GM12878 (cell line): ENCODE measurements at regions not wholly inside any gene's neighbourhood (a gene's known extent, or its start where the extent isn't known, plus 50 kb on each side); places are given as distances from the start of the nearest gene placed in this dataset.

Source experiments
- ATAC-seq: fragments of 200-7000 bp; cut with Tn5 transposase; 3 replicates; pipeline ENCODE4 v1.9.1; 2020; ENCODE audit warnings: mild to moderate bottlenecking, moderate library complexity
- BruUV-seq: library from RNA; stranded (reverse); fragments of 400-500 nt; replicated peaks from 2 replicates; lab custom pipeline; 2021; lab: Mats Ljungman, UMichigan
- CTCF ChIA-PET: fragments of 300-600 bp; sonication (Branson Sonifier 250); formaldehyde crosslinking; extraction: SDS; loops from one replicate; lab custom pipeline; 2021; ENCODE audit warnings: inconsistent platforms; lab: Yijun Ruan, JAX
- POLR2A ChIA-PET: fragments of 350-600 bp; formaldehyde crosslinking; extraction: SDS; loops from one replicate; lab custom pipeline; 2021; ENCODE audit warnings: inconsistent platforms; lab: Charles Lee
- RAD21 ChIA-PET: fragments of 300-600 bp; sonication (Branson Sonifier 250); formaldehyde crosslinking; loops from one replicate; lab custom pipeline; 2023; ENCODE audit warnings: antibody characterized with exemption; ENCODE audit not compliant: unreplicated experiment; lab: Charles Lee
- SMC1A ChIA-PET: fragments of 300-600 bp; sonication (Branson Sonifier 250); formaldehyde crosslinking; loops from one replicate; lab custom pipeline; 2023; ENCODE audit not compliant: unreplicated experiment, uncharacterized antibody; lab: Charles Lee
- DNase-seq: peaks from one replicate; pipeline ENCODE4 v3.0.0-alpha.2; 2011; ENCODE audit warnings: low read depth, low spot score
- FAIRE-seq: peaks from 3 replicates; lab custom pipeline; 2011; peaks lifted over from hg19 to GRCh38; lab: Jason Lieb, UNC
- H2AFZ ChIP-seq: 2 replicates; pipeline ENCODE4 v1.6.0; 2011; ENCODE audit warnings: low read depth, low read length, control low read depth; ENCODE audit not compliant: control insufficient read depth
- H3K27ac ChIP-seq: 2 replicates; pipeline ENCODE4 v1.5.1; 2011; ENCODE audit warnings: control low read depth; ENCODE audit not compliant: control insufficient read depth, insufficient read depth
- H3K27me3 ChIP-seq, 2 experiments: replicated peaks in 1 of 2; 2 replicates each; pipeline versions ENCODE4 v1.6.0 to v1.6.1; 2011; ENCODE audit warnings: low read length in 1 of 2; ENCODE audit not compliant: control insufficient read depth in 2 of 2, insufficient read depth in 2 of 2
- H3K36me3 ChIP-seq, 2 experiments: 2 replicates each; pipeline ENCODE4 v1.5.1; 2011; ENCODE audit warnings: low read length in 1 of 2; ENCODE audit not compliant: control insufficient read depth in 2 of 2, insufficient read depth in 2 of 2
- H3K4me1 ChIP-seq: 2 replicates; pipeline ENCODE4 v1.6.1; 2011; ENCODE audit warnings: mild to moderate bottlenecking, low read length, moderate library complexity, mixed read lengths; ENCODE audit not compliant: control insufficient read depth, insufficient read depth
- H3K4me2 ChIP-seq: 2 replicates; pipeline ENCODE4 v1.6.0; 2011; ENCODE audit warnings: control low read depth; ENCODE audit not compliant: control insufficient read depth, insufficient read depth
- H3K4me3 ChIP-seq: fragments of 200-600 bp; sonication (generic); 2 replicates; pipeline ENCODE4 v1.5.1; 2016
- H3K79me2 ChIP-seq: 2 replicates; pipeline ENCODE4 v1.6.0; 2011; ENCODE audit warnings: low read length; ENCODE audit not compliant: control insufficient read depth, insufficient read depth
- H3K9ac ChIP-seq: 2 replicates; pipeline ENCODE4 v1.8.0; 2011; ENCODE audit warnings: low read length, control low read depth, mixed read lengths; ENCODE audit not compliant: control insufficient read depth, insufficient read depth
- H3K9me3 ChIP-seq: replicated peaks from 3 replicates; pipeline ENCODE4 v1.5.1; 2011; ENCODE audit warnings: mild to moderate bottlenecking, low read length; ENCODE audit not compliant: control insufficient read depth, insufficient read depth
- H4K20me1 ChIP-seq: 2 replicates; pipeline ENCODE4 v1.6.0; 2011; ENCODE audit not compliant: control insufficient read depth, insufficient read depth
- ATF7 ChIP-seq: fragments of 450-650 bp; IDR thresholded peaks from 2 replicates; pipeline ENCODE4 v1.6.1; 2016; ENCODE audit warnings: low read depth, mild to moderate bottlenecking
- BACH1 ChIP-seq: fragments of 450-650 bp; IDR thresholded peaks from 2 replicates; pipeline ENCODE4 v1.6.1; 2017; ENCODE audit warnings: mild to moderate bottlenecking, borderline replicate concordance
- BMI1 ChIP-seq: fragments of 450-650 bp; IDR thresholded peaks from 2 replicates; pipeline ENCODE4 v1.6.1; 2016; ENCODE audit warnings: mild to moderate bottlenecking, moderate library complexity, borderline replicate concordance
- EZH2 ChIP-seq: IDR thresholded peaks from 2 replicates; pipeline ENCODE4 v1.6.1; 2012; ENCODE audit warnings: low read depth, mild to moderate bottlenecking, control low read depth, inconsistent platforms, low read length, borderline replicate concordance; ENCODE audit not compliant: control insufficient read depth
- FOXK2 ChIP-seq: fragments of 450-650 bp; IDR thresholded peaks from 2 replicates; pipeline ENCODE4 v1.6.1; 2017; ENCODE audit warnings: mild to moderate bottlenecking, moderate library complexity
- GATAD2B ChIP-seq: fragments of 450-650 bp; conservative IDR thresholded peaks from 2 replicates; pipeline ENCODE4 v1.6.1; 2017; ENCODE audit warnings: low read depth, mild to moderate bottlenecking, moderate library complexity
- IKZF1 ChIP-seq: fragments of 450-650 bp; conservative IDR thresholded peaks from 2 replicates; pipeline ENCODE4 v1.6.1; 2017; ENCODE audit warnings: antibody characterized with exemption, mild to moderate bottlenecking
- LARP7 ChIP-seq: fragments of 450-650 bp; IDR thresholded peaks from 2 replicates; pipeline ENCODE4 v1.6.1; 2017; ENCODE audit warnings: mild to moderate bottlenecking
- MXI1 ChIP-seq: fragments of 150-350 bp; IDR thresholded peaks from 2 replicates; pipeline ENCODE4 v1.6.1; 2011; ENCODE audit warnings: low read depth, mild to moderate bottlenecking, inconsistent platforms, low read length, improper control_type of control experiment
- MYB ChIP-seq: fragments of 150-350 bp; IDR thresholded peaks from 2 replicates; pipeline ENCODE4 v1.6.1; 2014; ENCODE audit warnings: mild to moderate bottlenecking, low read depth, low read length, borderline replicate concordance
- NFYA ChIP-seq: IDR thresholded peaks from 2 replicates; pipeline ENCODE4 v1.6.1; 2011; ENCODE audit warnings: low read depth, mild to moderate bottlenecking, low read length, improper control_type of control experiment, borderline replicate concordance
- NFYB ChIP-seq: IDR thresholded peaks from 2 replicates; pipeline ENCODE4 v1.6.1; 2011; ENCODE audit warnings: low read depth, mild to moderate bottlenecking, low read length, improper control_type of control experiment, moderate library complexity; ENCODE audit not compliant: insufficient read depth
- PAX5 ChIP-seq: IDR thresholded peaks from 2 replicates; pipeline ENCODE4 v1.6.1; 2011; ENCODE audit warnings: low read depth, low read length, borderline replicate concordance
- SMARCA5 ChIP-seq: fragments of 450-650 bp; IDR thresholded peaks from 2 replicates; pipeline ENCODE4 v1.6.1; 2017; ENCODE audit warnings: mild to moderate bottlenecking
- SRF ChIP-seq, 2 experiments: IDR thresholded peaks; 2 replicates each; pipeline ENCODE4 v1.6.1; 2011; ENCODE audit warnings: low read depth in 2 of 2, low read length in 2 of 2, mild to moderate bottlenecking in 1 of 2, moderate library complexity in 1 of 2
- ZNF207 ChIP-seq: fragments of 450-650 bp; IDR thresholded peaks from 2 replicates; pipeline ENCODE4 v1.6.1; 2014; ENCODE audit warnings: antibody characterized with exemption, mild to moderate bottlenecking, borderline replicate concordance
- WGBS: methylation state at CpG from one replicate; pipeline ENCODE4 v1.1.6; 2016; ENCODE audit warnings: low lambda C conversion rate; ENCODE audit not compliant: insufficient replicate concordance, insufficient coverage; ENCODE audit errors: missing lambda C conversion rate; 5-methylcytosine and 5-hydroxymethylcytosine counted together
- in situ Hi-C: fragments of 300-500 bp; cut with MboI; formaldehyde crosslinking; loops from 9 replicates; pipeline ENCODE4 v1.14.3; 2018; ENCODE audit warnings: mixed read lengths
- intact Hi-C: fragments of 100-400 bp; cut with micrococcal nuclease; formaldehyde crosslinking; loops from one replicate; pipeline ENCODE4 v1.14.2; 2022; ENCODE audit not compliant: unreplicated experiment
- TF ChIP-seq, protein P1 (sequence below): fragments of 450-650 bp; IDR thresholded peaks from 2 replicates; pipeline ENCODE4 v1.6.1; 2017; ENCODE audit warnings: borderline replicate concordance
- TF ChIP-seq, protein P2 (sequence below): IDR thresholded peaks from 2 replicates; pipeline ENCODE4 v1.6.1; 2012; ENCODE audit warnings: low read length, inconsistent platforms

DNA sequence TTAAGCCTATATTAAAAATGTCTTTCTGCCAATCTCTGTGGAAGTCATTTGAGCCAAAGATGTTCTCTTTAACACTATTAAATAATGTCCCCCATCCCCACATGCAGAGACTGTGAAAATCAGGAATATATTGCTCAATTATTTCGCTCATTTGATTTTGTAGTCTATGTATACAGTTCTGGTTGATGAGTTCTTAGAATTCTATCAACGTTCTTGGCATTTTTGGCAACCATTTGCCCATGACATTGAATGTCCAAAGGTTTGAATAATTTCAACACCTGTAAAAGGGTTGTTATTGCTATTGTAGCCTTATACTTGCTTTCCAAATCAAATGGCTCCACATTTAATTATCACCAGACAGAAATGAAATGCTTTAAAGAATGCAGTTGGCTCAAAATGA lies 536.1 kb downstream of the CAAP1 start:
- no peak overlapping the region for H2AFZ ChIP-seq
- no peak overlapping the region for H3K27ac ChIP-seq
- H3K4me1 ChIP-seq = no peaks in the 10 kb centered on the region
- no peak overlapping the region for H3K4me2 ChIP-seq
- no peak overlapping the region for H3K4me3 ChIP-seq
- no peaks in the 10 kb centered on the region for H3K79me2 ChIP-seq
- H3K9ac ChIP-seq = no peak overlapping the region
- no peak for DNase-seq
- ChIA-PET CTCF (no interaction called here), SMC1A (no interaction called here), RAD21 (no interaction called here), POLR2A (no interaction called here)
- ATAC-seq = no peak
- H4K20me1 ChIP-seq = no peaks in the 10 kb centered on the region
- no peak for FAIRE-seq
- intact Hi-C loops = no loop called here
- no peaks in the 10 kb centered on the region for H3K27me3 ChIP-seq
- H3K36me3 ChIP-seq = no peaks in the 10 kb centered on the region
- in situ Hi-C loops = no loop called here
- no TSS peak for BruUV-seq
- TF ChIP-seq ATF7 (no peak), NFYA (no peak)
- TF ChIP-seq, all 136 proteins: peak for 0
- WGBS = 3% methylated on average over 2 of the region's 2 CpGs
- no peaks in the 10 kb centered on the region for H3K9me3 ChIP-seq

DNA sequence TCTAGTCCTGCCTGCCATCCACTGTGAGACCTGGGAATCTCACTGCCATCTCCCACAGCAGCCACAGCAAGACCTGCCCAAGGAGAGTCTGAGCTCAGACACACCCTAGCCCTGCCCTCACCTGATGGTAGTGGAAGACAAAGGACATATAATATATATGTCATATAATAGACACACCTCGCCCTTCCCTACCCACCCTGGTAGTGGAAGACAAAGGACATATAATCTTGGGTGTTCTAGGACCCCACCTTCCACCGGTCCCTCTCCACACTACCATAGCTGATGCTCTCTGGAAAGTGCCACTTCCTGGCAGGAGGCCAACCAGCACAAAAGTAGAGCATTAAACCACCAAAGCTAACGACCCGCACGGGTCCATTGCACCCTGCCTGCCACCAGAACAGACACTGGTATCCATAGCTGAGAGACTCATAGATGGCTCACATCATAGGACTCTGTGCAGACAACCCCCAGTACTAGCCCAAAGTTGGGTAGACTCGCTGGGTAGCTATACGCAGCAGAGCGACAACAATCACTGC lies 545.6 kb downstream of the CAAP1 start:
- no peak for DNase-seq
- in situ Hi-C loops = no loop called here
- Histone ChIP-seq H3K4me2 (no peak overlapping the region), H3K36me3 (no peaks in the 10 kb centered on the region), H3K79me2 (no peaks in the 10 kb centered on the region), H3K9me3 (no peaks in the 10 kb centered on the region)
- WGBS = 29% methylated on average over 8 of the region's 8 CpGs
- ChIA-PET RAD21 (no interaction called here), POLR2A (no interaction called here)
- no peak for ATAC-seq
- TF ChIP-seq NFYB = no peak
- TF ChIP-seq MYB = no peak
- no peak for TF ChIP-seq IKZF1
- TF ChIP-seq FOXK2 = no peak
- no peak for TF ChIP-seq ZNF207
- TF ChIP-seq, protein P1, sequence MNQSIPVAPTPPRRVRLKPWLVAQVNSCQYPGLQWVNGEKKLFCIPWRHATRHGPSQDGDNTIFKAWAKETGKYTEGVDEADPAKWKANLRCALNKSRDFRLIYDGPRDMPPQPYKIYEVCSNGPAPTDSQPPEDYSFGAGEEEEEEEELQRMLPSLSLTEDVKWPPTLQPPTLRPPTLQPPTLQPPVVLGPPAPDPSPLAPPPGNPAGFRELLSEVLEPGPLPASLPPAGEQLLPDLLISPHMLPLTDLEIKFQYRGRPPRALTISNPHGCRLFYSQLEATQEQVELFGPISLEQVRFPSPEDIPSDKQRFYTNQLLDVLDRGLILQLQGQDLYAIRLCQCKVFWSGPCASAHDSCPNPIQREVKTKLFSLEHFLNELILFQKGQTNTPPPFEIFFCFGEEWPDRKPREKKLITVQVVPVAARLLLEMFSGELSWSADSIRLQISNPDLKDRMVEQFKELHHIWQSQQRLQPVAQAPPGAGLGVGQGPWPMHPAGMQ = no peak
- TF ChIP-seq, protein P2, sequence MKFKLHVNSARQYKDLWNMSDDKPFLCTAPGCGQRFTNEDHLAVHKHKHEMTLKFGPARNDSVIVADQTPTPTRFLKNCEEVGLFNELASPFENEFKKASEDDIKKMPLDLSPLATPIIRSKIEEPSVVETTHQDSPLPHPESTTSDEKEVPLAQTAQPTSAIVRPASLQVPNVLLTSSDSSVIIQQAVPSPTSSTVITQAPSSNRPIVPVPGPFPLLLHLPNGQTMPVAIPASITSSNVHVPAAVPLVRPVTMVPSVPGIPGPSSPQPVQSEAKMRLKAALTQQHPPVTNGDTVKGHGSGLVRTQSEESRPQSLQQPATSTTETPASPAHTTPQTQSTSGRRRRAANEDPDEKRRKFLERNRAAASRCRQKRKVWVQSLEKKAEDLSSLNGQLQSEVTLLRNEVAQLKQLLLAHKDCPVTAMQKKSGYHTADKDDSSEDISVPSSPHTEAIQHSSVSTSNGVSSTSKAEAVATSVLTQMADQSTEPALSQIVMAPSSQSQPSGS = no peak
- TF ChIP-seq SRF (IDR thresholded peaks at IDR 0.05; ENCODE audit: low read depth in 2 of 2, low read length in 2 of 2) = no peak
- no peak for TF ChIP-seq LARP7
- no peak for TF ChIP-seq PAX5
- TF ChIP-seq BMI1 = no peak
- no peak for TF ChIP-seq GATAD2B
- TF ChIP-seq BACH1 = no peak
- no peak for TF ChIP-seq EZH2
- TF ChIP-seq SMARCA5 = no peak
- TF ChIP-seq MXI1 = no peak
- TF ChIP-seq, all 136 proteins: peak for 0
- no peak for FAIRE-seq
- CTCF ChIA-PET = no interaction called here
- no TSS peak for BruUV-seq
- Histone ChIP-seq H3K27me3 (no peaks in the 10 kb centered on the region), H3K27ac (no peak overlapping the region), H3K4me1 (no peaks in the 10 kb centered on the region), H4K20me1 (no peaks in the 10 kb centered on the region), H2AFZ (no peak overlapping the region), H3K4me3 (no peak overlapping the region), H3K9ac (no peak overlapping the region)
- SMC1A ChIA-PET = interaction anchor here (0.8 kb wide), 1 partner anchor 9 kb away, joined by 3 read pairs; no protein-coding TSS in a partner anchor
- intact Hi-C loops = no loop called here
